Heart left ventricle (tissue), 16 donors: ENCODE measurements at regions not wholly inside any gene's neighbourhood (a gene's known extent, or its start where the extent isn't known, plus 50 kb on each side); places are given as distances from the start of the nearest gene placed in this dataset.

Experiments used
- ATAC-seq, 4 donors: fragments of 200-7000 bp; cut with Tn5 transposase; one replicate each; pipeline ENCODE4 v1.9.1; 2020 to 2022; ENCODE audit warnings: moderate library complexity in 4 of 4, mild to moderate bottlenecking in 3 of 4, moderate number of reproducible peaks in 1 of 4
- DNase-seq, 5 donors: peaks; one replicate each; pipeline ENCODE4 v3.0.0-alpha.2; 2020
- H3K27ac ChIP-seq, 12 donors: fragments of 200-600 bp; sonication (generic) in 4 of 12; one replicate each; pipeline versions ENCODE4 v1.5.0 to v1.8.0; 2016 to 2022; ENCODE audit warnings: mild to moderate bottlenecking in 2 of 12
- H3K27me3 ChIP-seq, 9 donors: fragments of 200-600 bp; sonication (generic) in 2 of 9; one replicate each; pipeline versions ENCODE4 v1.5.1 to v1.8.0; 2016 to 2022; ENCODE audit warnings: mild to moderate bottlenecking in 3 of 9
- H3K36me3 ChIP-seq, 9 donors: fragments of 200-600 bp; sonication (generic) in 2 of 9; one replicate each; pipeline versions ENCODE4 v1.5.0 to v1.8.0; 2018 to 2022; ENCODE audit warnings: mild to moderate bottlenecking in 2 of 9
- H3K4me1 ChIP-seq, 12 donors: fragments of 200-600 bp; sonication (generic) in 4 of 12; one replicate each; pipeline versions ENCODE4 v1.5.0 to v1.8.0; 2016 to 2022; ENCODE audit warnings: mild to moderate bottlenecking in 3 of 12
- H3K4me3 ChIP-seq, 12 donors: fragments of 200-600 bp; sonication (generic) in 4 of 12; one replicate each; pipeline versions ENCODE4 v1.5.0 to v1.8.0; 2017 to 2022; ENCODE audit warnings: mild to moderate bottlenecking in 9 of 12, moderate library complexity in 4 of 12
- H3K9me3 ChIP-seq, 12 donors: fragments of 200-600 bp; sonication (generic) in 4 of 12; one replicate each; pipeline versions ENCODE4 v1.5.0 to v1.8.0; 2016 to 2022; ENCODE audit warnings: mild to moderate bottlenecking in 1 of 12
- CTCF ChIP-seq, 12 donors: fragments of 200-600 bp; sonication (generic) in 4 of 12; IDR thresholded peaks; one replicate each; pipeline versions ENCODE4 v1.5.0 to v1.8.0; 2018 to 2022; ENCODE audit warnings: antibody characterized with exemption in 12 of 12, mild to moderate bottlenecking in 5 of 12
- POLR2A ChIP-seq, 2 donors: fragments of 450-650 bp; IDR thresholded peaks; one replicate each; pipeline ENCODE4 v1.6.1; 2017; ENCODE audit warnings: antibody characterized with exemption in 2 of 2, mild to moderate bottlenecking in 2 of 2, moderate library complexity in 2 of 2
- WGBS, 4 donors: extraction: QIAGEN DNeasy Blood & Tissue Kit in 2 of 4; methylation state at CpG; one replicate each; pipeline versions ENCODE4 v1.1.5 to v1.1.7; 2013 to 2018; 5-methylcytosine and 5-hydroxymethylcytosine counted together
- intact Hi-C, 10 donors: fragments of 100-400 bp; cut with DNase I; formaldehyde crosslinking; loops; one replicate each; pipeline versions ENCODE4 v1.11.1 to v1.14.2; 2022
- donor health status: ischemic (EF 13 %, LVEDD 7.1; RV severe dilation, severe dysfunction).
- donor health status: healthy with polysubstance abuse.
- donor health status: DM: no; HTN: yes; CAD: no.
- donor health status: DM: no; HTN: no; CAD: no.
- donor health status: ischemic (EF 25% LVEDD 6.9; RV normal size, moderate dysfunction).
- donor health status: ischemic (EF 25% LVEDD 5.7; RV mildly dilated, moderate dysfunction).
- donor health status: healthy.
- donor health status: DM: yes; HTN: yes; CAD: no.
- donor health status: ischemic (EF 35%, LVEDD 5.7; RV mildly dilated, moderate dysfunction).
- donor health status: nonischemic (EF 11% LVEDD 7.7; RV severe dilation, severe dysfunction).
- donor health status: DM: yes; HTN: yes; CAD: no.
- donor health status: PGD.
- donor health status: ischemic (EF 29% LVEDD 5.4; RV normal size, mild dysfunction).
- donor health status: nonischemic (EF 23%, LVEDD 6.1; RV moderate dilation, normal function).

DNA sequence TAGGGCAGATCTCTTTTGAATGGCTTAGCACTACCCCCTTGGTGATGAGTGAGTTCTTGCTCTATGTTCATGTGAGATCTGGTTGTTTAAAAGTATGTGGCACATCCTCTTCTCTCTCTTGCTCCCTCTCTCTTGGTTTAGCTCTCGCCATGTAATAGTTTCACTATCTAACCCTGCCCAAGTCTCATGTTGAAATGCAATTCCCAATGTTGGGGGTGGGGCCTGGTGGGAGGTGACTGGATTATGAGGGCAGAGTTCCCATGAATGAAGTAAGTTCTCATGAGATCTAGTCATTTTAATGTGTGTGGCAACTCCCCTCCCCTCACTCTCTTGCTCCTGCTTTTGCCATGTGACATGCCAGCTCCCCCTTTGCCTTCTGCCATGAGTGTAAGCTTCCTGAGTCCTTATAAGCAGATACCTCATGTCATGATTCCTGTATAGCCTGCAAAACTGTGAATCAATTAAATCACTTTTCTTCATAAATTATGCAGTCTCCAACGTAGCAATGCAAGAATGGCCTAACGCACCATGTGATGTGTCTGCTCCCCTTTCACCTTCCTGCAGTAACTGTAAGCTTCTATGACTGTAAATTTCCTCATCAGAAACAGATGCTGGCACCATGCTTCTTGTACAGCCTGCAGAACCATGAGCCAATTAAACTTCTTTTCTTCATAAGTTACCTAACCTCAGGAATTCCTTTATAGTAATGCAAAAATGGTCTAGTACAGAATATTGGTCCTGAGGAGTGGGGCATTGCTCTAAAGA is 74.8 kb upstream of the KCNH8 start:
- H3K4me1 ChIP-seq = no peaks in the 10 kb centered on the region
- intact Hi-C loops = no loop called here
- H3K27me3 ChIP-seq = no peaks in the 10 kb centered on the region
- H3K27ac ChIP-seq = no peak overlapping the region
- no peaks in the 10 kb centered on the region for H3K36me3 ChIP-seq
- TF ChIP-seq CTCF (IDR thresholded peaks at IDR 0.05) (no peak), POLR2A (IDR thresholded peaks at IDR 0.05) (no peak)
- 52 to 79% (median 65%) methylated on average over 3 of the region's 3 CpGs for WGBS, 4 donors
- peaks cover 0 to 3% (median 0%) of the 10 kb centered on the region in 12 donors for H3K9me3 ChIP-seq
- ATAC-seq = no peak
- no peak overlapping the region for H3K4me3 ChIP-seq
- no peak for DNase-seq

- 71 to 85% (median 73%) methylated on average over 1 of the region's 1 CpG for WGBS, 4 donors
- no peak for TF ChIP-seq POLR2A (IDR thresholded peaks at IDR 0.05)
- TF ChIP-seq CTCF (IDR thresholded peaks at IDR 0.05) = no peak
Observed at GRCh38 chr3:19070325-19070724, 78.0 kb upstream of the KCNH8 start.

GRCh38 chr3:19065027-19065426 is 83.3 kb upstream of the KCNH8 start:
- TF ChIP-seq POLR2A (IDR thresholded peaks at IDR 0.05) (no peak), CTCF (IDR thresholded peaks at IDR 0.05) (peak in 11 of 12 donors; percentile 17 to 56 (median 33))
- no peaks in the 10 kb centered on the region for H3K36me3 ChIP-seq
- ATAC-seq (no peak), DNase-seq (no peak)
- intact Hi-C loops = loop anchor here (5.0 to 10.0 kb wide), 2 partner anchors 800 to 802 kb away; no protein-coding TSS in a partner anchor
- H3K9me3 ChIP-seq = no peaks in the 10 kb centered on the region
- whole genome bisulfite sequencing, 4 donors = 27 to 35% (median 31%) methylated on average over 1 of the region's 1 CpG
- no peak overlapping the region for H3K27ac ChIP-seq
- H3K4me1 ChIP-seq = no peaks in the 10 kb centered on the region
- no peaks in the 10 kb centered on the region for H3K27me3 ChIP-seq
- H3K4me3 ChIP-seq = no peak overlapping the region

More at GRCh38 chr3:19070325-19070724, 78.0 kb upstream of the KCNH8 start:
- ATAC-seq (no peak), DNase-seq (no peak)
- Histone ChIP-seq H3K4me3 (no peak overlapping the region), H3K36me3 (no peaks in the 10 kb centered on the region), H3K4me1 (no peaks in the 10 kb centered on the region), H3K9me3 (peaks cover 0 to 3% (median 0%) of the 10 kb centered on the region in 12 donors), H3K27me3 (no peaks in the 10 kb centered on the region), H3K27ac (no peak overlapping the region)
- intact Hi-C loops = no loop called here

GRCh38 chr3:19063936-19064335 is 84.4 kb upstream of the KCNH8 start:
- no peak for ATAC-seq
- WGBS, 4 donors = 67 to 75% (median 72%) methylated on average over 5 of the region's 5 CpGs
- no peak for TF ChIP-seq CTCF (IDR thresholded peaks at IDR 0.05)
- TF ChIP-seq POLR2A (IDR thresholded peaks at IDR 0.05) = no peak
- H3K9me3 ChIP-seq = no peaks in the 10 kb centered on the region
- DNase-seq = no peak
- H3K36me3 ChIP-seq = no peaks in the 10 kb centered on the region
- intact Hi-C loops = loop anchor here in 8 of 10 donors (10.0 kb wide), 1 partner anchor 801 kb away; no protein-coding TSS in a partner anchor
- no peaks in the 10 kb centered on the region for H3K27me3 ChIP-seq
- H3K27ac ChIP-seq = no peak overlapping the region
- no peak overlapping the region for H3K4me3 ChIP-seq
- H3K4me1 ChIP-seq = no peaks in the 10 kb centered on the region
